HG03378 (cell line): ENCODE measurements at regions not wholly inside any gene's neighbourhood (a gene's known extent, or its start where the extent isn't known, plus 50 kb on each side); places are given as distances from the start of the nearest gene placed in this dataset.
"Not testable (repeated sequence)": the region's sequence is repeated elsewhere in the genome, so short reads cannot be mapped to it uniquely, and the experiment has no call there.

ENCODE experiments used
- ATAC-seq: cut with Tn5 transposase; IDR thresholded peaks from one replicate; pipeline ENCODE4 v1.9.1; 2021; ENCODE audit warnings: mild to moderate bottlenecking, moderate library complexity; ENCODE audit not compliant: unreplicated experiment

- no peak for ATAC-seq
Observed at GRCh38 chr14:89573399-89573657, 156.3 kb upstream of the FOXN3 start.

DNA sequence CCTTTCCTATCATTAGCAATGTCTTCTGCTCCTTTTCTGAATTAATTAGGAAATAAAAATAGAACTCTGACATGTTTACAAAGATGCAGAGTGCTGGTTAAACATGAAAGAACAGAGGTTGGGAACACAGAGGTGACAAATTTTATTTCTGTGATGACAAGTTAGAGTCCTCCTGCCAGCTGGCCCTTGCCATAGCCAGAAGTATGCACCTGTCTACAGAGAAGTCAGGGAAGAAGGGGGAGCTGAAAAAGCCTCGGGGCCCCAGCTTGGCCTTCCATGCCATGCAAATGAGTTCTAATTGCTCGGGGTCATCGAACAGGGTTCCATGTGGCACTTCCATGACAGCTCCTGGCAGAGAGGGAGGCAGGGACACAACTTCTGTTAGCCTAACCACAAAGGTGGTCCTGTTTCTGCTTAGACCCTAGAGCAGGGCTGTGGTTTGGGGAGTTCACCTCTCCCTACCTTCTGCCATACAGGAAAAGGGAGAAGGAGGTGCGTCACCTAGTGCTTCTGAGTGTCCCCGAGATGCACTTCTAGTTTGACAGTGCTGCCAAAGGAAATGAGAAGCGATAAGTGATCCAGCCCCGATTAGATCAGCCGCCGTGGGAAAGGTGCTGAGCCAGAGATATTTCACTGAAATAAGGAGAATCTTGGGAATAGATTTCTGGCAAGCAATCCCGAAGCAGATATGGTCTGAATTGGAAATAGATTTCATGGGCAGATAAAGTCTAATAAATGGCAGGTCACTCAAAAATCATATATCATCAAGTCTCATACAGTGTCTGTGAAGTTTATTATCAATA is 155.8 kb upstream of the FOXN3 start:
- ATAC-seq, result no peak

GRCh38 chr14:89571491-89571890 is 154.5 kb upstream of the FOXN3 start:
- no peak for ATAC-seq

GRCh38 chr14:89566644-89567415 is 149.8 kb upstream of the FOXN3 start:
- no peak for ATAC-seq

DNA sequence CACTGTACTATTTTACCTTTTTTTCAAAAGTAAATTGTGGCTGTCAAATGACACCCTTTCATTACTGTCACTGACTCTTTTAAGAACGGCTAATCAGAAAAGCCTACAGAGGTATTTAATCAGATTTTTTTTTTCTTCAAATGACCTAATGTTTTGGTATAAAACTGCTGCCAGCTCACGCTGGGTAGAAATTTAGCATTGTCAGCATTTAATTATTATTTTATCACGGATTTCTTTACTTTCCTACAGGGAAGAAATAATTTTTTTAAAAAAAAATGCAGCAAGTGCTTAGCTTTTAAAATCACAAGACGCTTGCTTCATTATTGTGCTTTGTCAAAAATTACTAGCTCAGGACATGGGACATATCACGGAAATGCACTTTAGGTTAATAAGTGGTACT is 149.1 kb upstream of the FOXN3 start:
- ATAC-seq, result no peak

DNA sequence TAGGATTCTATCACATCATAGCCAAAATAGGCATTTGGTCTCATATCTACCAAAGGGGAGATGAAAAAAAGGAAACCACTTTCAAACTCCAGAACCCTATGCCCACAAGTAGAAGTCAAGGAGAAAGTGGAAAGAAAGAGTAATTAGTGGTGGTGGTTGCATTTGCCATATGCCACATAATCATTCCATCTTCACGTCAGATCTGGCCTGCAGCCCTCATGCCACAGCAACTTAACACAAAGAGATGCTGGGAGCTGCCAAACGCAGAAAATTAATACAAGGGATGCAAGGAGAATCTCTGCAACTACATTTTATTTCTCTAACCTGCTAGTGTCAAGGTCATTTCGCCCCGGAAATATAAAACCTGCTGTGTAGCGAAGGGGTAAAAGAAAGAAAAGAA is 148.6 kb upstream of the FOXN3 start:
- no peak for ATAC-seq

- no peak for ATAC-seq
Observed at GRCh38 chr14:89564989-89565388, 148.0 kb upstream of the FOXN3 start.

DNA sequence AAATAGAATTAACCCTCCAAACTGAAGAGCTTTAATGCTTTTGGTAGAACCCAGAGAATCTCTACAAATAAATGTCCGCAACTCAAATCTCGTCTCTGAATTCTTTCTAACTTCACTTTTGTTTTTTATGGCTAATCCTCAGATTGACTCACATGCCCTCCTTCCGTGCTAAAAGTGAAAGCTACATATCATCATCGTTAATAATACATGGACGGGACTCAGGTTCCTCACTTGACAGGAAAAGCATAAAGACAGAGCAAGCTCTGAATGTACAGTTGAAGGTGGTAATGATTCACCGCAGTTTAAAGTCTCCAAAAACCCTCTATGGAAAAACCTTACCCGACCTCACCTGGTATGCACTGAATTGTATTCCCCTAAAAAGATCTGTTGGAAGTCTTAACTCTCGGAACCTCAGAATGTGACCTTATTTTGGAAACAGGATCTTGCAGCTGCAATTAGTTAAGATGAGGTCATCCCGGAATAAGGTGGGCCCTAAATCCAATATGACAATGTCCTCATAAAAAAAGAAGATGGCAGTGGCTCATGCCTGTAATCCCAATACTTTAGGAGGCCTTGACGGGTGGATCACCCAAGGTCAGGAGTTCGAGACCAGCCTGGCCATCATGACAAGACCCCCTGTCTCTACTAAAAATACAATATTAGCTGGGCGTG is 147.4 kb upstream of the FOXN3 start:
- no peak for ATAC-seq

DNA sequence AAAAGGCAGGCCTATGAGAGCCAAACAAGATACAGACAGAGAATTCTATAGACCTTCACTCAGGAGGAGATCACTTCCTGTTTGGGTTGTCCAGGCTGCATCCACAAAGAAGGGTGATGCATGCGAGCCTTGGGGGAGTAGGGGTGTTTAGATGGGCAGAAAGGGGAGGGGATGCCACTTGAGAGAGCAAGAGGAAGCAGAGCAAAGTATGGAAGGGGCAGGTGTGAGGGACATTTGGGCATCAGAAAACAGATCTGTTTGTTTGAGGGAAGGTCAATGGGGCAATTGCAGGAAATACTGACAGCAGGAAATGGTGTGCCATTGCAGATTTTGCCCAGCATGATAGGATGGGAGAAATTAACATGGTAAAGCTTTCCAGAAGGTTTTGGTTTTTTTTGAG is 146.4 kb upstream of the FOXN3 start:
- no peak for ATAC-seq

DNA sequence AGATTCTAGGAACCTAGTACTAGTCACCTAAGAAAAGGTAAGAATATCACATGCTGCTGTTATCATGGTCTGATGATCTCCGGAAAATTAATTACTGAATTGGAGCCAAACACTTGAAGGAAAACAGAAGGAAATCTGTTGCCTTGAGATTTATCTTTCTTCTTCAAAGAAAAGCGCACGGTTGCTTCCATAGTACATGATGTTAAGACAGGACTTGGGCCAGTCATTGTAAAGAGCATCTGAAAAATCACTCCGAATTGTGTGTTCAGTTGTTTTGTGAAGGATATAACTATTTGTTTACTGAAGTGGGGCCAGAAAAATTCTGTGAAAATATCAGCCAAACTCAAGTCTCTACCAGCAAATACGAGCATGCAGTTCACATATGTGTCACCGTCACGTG is 134.9 kb upstream of the FOXN3 start:
- no peak for ATAC-seq

GRCh38 chr14:89551432-89551831 is 134.4 kb upstream of the FOXN3 start:
- no peak for ATAC-seq

DNA sequence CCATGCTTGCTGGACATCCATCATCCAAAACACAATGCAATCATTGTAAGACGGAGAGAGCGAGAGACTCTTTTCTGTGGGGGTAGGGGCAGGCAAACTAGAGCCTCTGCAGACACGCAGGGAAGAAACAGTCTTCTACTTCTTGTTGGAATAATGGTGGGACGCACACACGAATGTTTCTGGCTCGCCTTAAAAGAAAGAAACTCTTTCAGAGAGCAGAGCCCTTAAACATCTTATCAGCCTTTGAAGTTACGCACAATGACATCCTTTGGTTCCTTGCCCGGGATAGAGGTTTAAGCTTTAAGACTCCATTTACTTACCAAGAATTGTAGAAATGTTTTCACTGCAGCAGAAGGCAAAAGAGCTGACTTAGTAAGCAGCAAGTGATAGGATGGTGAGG is 133.8 kb upstream of the FOXN3 start:
- ATAC-seq, result no peak

DNA sequence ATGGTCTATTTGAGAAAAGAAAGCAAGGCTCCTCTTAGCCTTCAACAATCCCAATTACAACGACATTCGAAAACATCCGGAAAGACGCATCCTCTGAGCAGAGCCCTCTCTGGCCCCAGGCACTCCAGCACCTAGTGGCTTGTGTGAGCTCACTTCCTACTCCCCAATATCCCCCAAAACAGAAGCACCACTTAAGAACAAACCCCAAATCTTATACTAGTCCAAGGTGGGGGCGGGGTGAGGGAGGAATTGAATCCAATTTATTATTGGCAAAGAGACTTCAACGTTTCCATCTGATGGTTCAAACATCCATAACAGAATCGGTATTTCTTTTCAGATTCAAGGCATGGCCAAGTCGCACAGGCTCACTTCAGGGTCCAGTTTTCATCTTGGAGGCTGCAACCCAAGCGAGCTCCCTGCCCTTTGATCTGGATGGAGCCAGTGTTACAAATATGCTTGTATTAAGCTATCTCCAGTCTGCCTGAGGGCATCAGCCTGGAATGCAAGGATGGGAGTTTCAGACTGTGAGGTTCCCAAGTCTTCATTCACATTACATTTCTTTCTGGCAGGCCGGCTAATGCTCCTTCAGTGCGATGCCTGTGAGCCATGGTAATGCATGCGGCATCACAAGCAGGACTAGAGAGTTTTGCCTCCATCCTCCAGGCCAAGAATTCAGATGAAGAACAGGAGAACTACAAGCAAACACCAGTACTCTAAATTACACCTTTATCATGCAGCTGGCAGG is 132.5 kb upstream of the FOXN3 start:
- ATAC-seq, result no peak

- ATAC-seq, result not testable (repeated sequence)
Observed at GRCh38 chr14:89547047-89547446, 130.0 kb upstream of the FOXN3 start.

DNA sequence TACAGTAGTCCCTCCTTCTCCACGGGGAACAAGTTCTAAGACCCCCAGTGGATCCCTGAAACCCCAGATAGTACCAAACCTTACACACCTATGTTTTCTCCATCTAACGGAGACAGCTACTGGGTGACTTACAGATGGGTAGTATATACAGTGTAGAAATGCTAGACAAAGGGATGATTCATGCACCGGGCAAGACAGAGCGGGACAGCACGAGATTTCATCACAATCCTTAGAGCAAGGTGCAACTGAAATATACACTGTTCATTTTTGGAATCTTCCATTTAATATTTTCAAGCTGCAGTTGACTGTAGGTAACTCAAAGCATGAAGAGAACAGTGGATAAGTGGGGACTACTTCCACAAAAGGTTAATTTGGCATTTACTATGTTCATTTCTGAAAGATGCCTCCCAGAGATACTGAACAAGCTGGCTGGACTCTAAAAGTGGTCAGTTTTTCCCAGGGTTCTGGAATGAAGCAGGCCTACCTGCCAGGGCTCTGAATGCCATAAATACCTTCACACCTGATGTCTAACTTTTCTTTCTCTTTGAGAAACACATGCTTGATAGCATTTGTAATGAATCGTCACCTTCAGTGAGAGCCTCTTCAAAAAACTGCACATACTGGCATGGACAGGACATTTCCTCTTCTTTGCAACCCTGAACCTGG is 127.7 kb upstream of the FOXN3 start:
- no peak for ATAC-seq

DNA sequence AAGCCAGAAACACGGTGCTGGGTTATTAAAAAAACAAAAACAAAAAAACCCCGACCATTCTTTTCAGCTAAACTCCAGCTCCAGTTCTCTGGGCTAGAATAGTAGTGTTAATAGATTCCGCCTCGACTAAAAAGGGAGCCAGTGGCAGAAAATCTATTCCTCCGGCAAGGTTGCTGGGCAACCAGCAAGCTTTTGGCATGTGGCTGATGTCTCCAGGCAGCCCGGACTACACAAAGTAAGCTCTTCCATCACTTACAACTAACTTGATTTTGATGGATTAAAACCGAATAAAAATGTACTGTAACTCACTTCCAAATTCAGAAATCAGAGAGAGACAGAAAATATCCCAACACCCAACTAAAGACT is 126.4 kb upstream of the FOXN3 start:
- no peak for ATAC-seq

DNA sequence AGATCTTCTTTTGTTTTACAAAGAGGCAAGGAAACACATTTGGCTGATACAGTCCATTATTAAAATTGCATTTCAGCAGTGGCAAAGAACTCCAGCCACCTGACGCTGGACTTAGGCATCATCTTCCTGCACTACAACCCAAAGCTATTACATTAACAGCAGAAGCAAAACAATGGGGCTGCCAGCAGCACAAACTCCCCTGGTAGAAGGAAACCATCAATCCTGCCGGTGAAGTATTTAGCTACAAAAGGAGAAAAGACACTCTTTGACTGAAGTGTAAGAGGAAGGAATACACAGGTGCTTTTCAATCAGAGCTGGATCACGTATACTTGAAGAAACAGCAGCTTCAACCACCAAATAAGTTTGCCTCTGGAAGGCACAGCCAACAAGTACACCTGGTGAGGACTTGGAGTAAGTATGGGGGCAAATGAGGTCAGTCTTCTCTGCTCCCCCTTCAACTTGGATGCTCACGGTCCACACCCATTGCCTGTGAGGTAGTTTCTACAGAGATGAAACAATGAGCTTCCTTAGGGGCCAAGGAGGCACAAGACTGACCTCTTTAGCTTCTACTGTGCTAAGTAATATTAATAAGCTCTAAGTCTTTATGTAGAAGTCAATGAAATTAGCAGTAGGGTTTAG is 125.9 kb upstream of the FOXN3 start:
- ATAC-seq, result no peak

GRCh38 chr14:89540830-89541470 is 123.9 kb upstream of the FOXN3 start:
- ATAC-seq, result no peak

- ATAC-seq, result no peak
Observed at GRCh38 chr14:89540009-89540829, 123.2 kb upstream of the FOXN3 start.
